ENCODE measurements at regions not wholly inside any gene's neighbourhood (a gene's known extent, or its start where the extent isn't known, plus 50 kb on each side); places are given as distances from the start of the nearest gene placed in this dataset.

- POLR2A ChIA-PET: no interaction called here
- no peaks in the 10 kb centered on the region for H4K20me1 ChIP-seq (replicated peaks; ENCODE audit: control insufficient read depth, extremely low read depth, insufficient read depth, low read length)
- no peak for TF ChIP-seq MYC (IDR thresholded peaks at IDR 0.05; ENCODE audit: low read depth, low read length)
- no peak for TF ChIP-seq EZH2 (IDR thresholded peaks at IDR 0.05; ENCODE audit: borderline replicate concordance, low read depth, low read length, severe bottlenecking)
- no peak for TF ChIP-seq JUN (IDR thresholded peaks at IDR 0.05; ENCODE audit: borderline replicate concordance, insufficient read depth, insufficient read length, low read depth)
- no peak for TF ChIP-seq POLR2AphosphoS5 (IDR thresholded peaks at IDR 0.05; ENCODE audit: insufficient read depth, low read depth, low read length)
- TF ChIP-seq POLR2A (IDR thresholded peaks at IDR 0.05; ENCODE audit: low read depth, low read length): no peak
- TF ChIP-seq FOS (IDR thresholded peaks at IDR 0.05; ENCODE audit: borderline replicate concordance, insufficient read depth, low read length): no peak
- no peak for TF ChIP-seq GATA2 (IDR thresholded peaks at IDR 0.05; ENCODE audit: insufficient read depth, insufficient read length, low read depth, low read length)
- no peak for TF ChIP-seq MAX (IDR thresholded peaks at IDR 0.05; ENCODE audit: insufficient read depth, insufficient read length)
- TF ChIP-seq CTCF (IDR thresholded peaks at IDR 0.05; ENCODE audit: extremely low read depth in 1 of 2, insufficient read depth in 1 of 2, low read depth in 1 of 2, low read length in 2 of 2): no peak
- FAIRE-seq (no peak), DNase-seq (ENCODE audit: low read depth, low spot score) (no peak)
- CTCF ChIA-PET: no interaction called here
- H3K9me1 ChIP-seq (replicated peaks; ENCODE audit: control insufficient read depth, extremely low read depth, insufficient read depth, low read length): no peaks in the 10 kb centered on the region
- no peaks in the 10 kb centered on the region for H3K79me2 ChIP-seq (ENCODE audit: control insufficient read depth, insufficient read depth, low read length)
- H3K27ac ChIP-seq (ENCODE audit: insufficient read depth, low read depth, low read length): no peak overlapping the region
- intact Hi-C loops (cut with micrococcal nuclease): loop anchor here (5.0 kb wide), 1 partner anchor 1659 kb away; no protein-coding TSS in a partner anchor
- dilution Hi-C loops (cut with MboI; ENCODE audit: extremely low pct_ligation_motif_present, low sequenced_read_pairs): no loop called here
- H3K9me3 ChIP-seq (replicated peaks; ENCODE audit: control insufficient read depth, insufficient read depth, low read length): peaks cover 2% of the 10 kb centered on the region
- no peaks in the 10 kb centered on the region for H3K4me1 ChIP-seq (ENCODE audit: control insufficient read depth, extremely low read depth, insufficient read depth, low read length)
- H3K36me3 ChIP-seq (ENCODE audit: control insufficient read depth in 2 of 2, extremely low read depth in 1 of 2, insufficient read depth in 2 of 2, low read length in 2 of 2): no peaks in the 10 kb centered on the region
- no TSS peak for BruUV-seq (replicated peaks)
- H3K4me2 ChIP-seq (ENCODE audit: insufficient read depth, low read length): no peak overlapping the region
- H3K9ac ChIP-seq (replicated peaks; ENCODE audit: extremely low read depth, insufficient read depth, low read length): no peak overlapping the region
- no peak overlapping the region for H3K4me3 ChIP-seq (replicated peaks in 1 of 3; ENCODE audit: insufficient read depth in 1 of 3, low read depth in 1 of 3, low read length in 3 of 3)
- no peaks in the 10 kb centered on the region for H3K27me3 ChIP-seq (ENCODE audit: control insufficient read depth in 2 of 2, insufficient read depth in 2 of 2, low read length in 2 of 2)
- H2AFZ ChIP-seq (ENCODE audit: low read depth, low read length): no peak overlapping the region
Observed at GRCh38 chr9:75461183-75461582, 372.9 kb downstream of the OSTF1 start.
